ENCODE measurements at regions not wholly inside any gene's neighbourhood (a gene's known extent, or its start where the extent isn't known, plus 50 kb on each side); places are given as distances from the start of the nearest gene placed in this dataset.

GRCh38 chr21:41074396-41075184 lies 93.4 kb upstream of the BACE2 start:
- no peak for DNase-seq (ENCODE audit: low read depth in 1 of 2, low spot score in 1 of 2)

- DNase-seq (ENCODE audit: low read depth in 1 of 2, low spot score in 1 of 2) = no peak
These were observed 92.3 kb upstream of the BACE2 start for GRCh38 chr21:41075656-41076055.

GRCh38 chr21:41076064-41076463 lies 91.9 kb upstream of the BACE2 start:
- no peak for DNase-seq (ENCODE audit: low read depth in 1 of 2, low spot score in 1 of 2)

- DNase-seq (ENCODE audit: low read depth in 1 of 2, low spot score in 1 of 2) = no peak
These were observed 88.8 kb upstream of the BACE2 start for GRCh38 chr21:41079159-41079558.

GRCh38 chr21:41080485-41081121 lies 87.4 kb upstream of the BACE2 start:
- DNase-seq (ENCODE audit: low read depth in 1 of 2, low spot score in 1 of 2) = no peak

- DNase-seq (ENCODE audit: low read depth in 1 of 2, low spot score in 1 of 2) = no peak
These were observed 81.4 kb upstream of the BACE2 start for GRCh38 chr21:41086569-41086968.

GRCh38 chr21:41090981-41091380 lies 77.0 kb upstream of the BACE2 start:
- DNase-seq (ENCODE audit: low read depth in 1 of 2, low spot score in 1 of 2) = no peak

GRCh38 chr21:41091616-41092015 lies 76.3 kb upstream of the BACE2 start:
- DNase-seq (ENCODE audit: low read depth in 1 of 2, low spot score in 1 of 2) = no peak

GRCh38 chr21:41092312-41092711 lies 75.6 kb upstream of the BACE2 start:
- DNase-seq (ENCODE audit: low read depth in 1 of 2, low spot score in 1 of 2) = no peak

- no peak for DNase-seq (ENCODE audit: low read depth in 1 of 2, low spot score in 1 of 2)
These were observed 72.0 kb upstream of the BACE2 start for GRCh38 chr21:41095983-41096382.

GRCh38 chr21:41098076-41098475 lies 69.9 kb upstream of the BACE2 start:
- no peak for DNase-seq (ENCODE audit: low read depth in 1 of 2, low spot score in 1 of 2)

GRCh38 chr21:41098481-41099042 lies 69.4 kb upstream of the BACE2 start:
- no peak for DNase-seq (ENCODE audit: low read depth in 1 of 2, low spot score in 1 of 2)

- DNase-seq (ENCODE audit: low read depth in 1 of 2, low spot score in 1 of 2) = no peak
These were observed 67.0 kb upstream of the BACE2 start for GRCh38 chr21:41100826-41101550.

- DNase-seq (ENCODE audit: low read depth in 1 of 2, low spot score in 1 of 2) = no peak
These were observed 65.7 kb upstream of the BACE2 start for GRCh38 chr21:41102281-41102680.

- no peak for DNase-seq (ENCODE audit: low read depth in 1 of 2, low spot score in 1 of 2)
These were observed 60.4 kb upstream of the BACE2 start for GRCh38 chr21:41107602-41108001.

- DNase-seq (ENCODE audit: low read depth in 1 of 2, low spot score in 1 of 2) = no peak
These were observed 59.0 kb upstream of the BACE2 start for GRCh38 chr21:41108668-41109585.

- DNase-seq (ENCODE audit: low read depth in 1 of 2, low spot score in 1 of 2) = no peak
These were observed 57.8 kb upstream of the BACE2 start for GRCh38 chr21:41110161-41110560.

GRCh38 chr21:41110664-41111063 lies 57.3 kb upstream of the BACE2 start:
- DNase-seq (ENCODE audit: low read depth in 1 of 2, low spot score in 1 of 2) = no peak

- no peak for DNase-seq (ENCODE audit: low read depth in 1 of 2, low spot score in 1 of 2)
These were observed 56.3 kb upstream of the BACE2 start for GRCh38 chr21:41111681-41112080.

- no peak for DNase-seq (ENCODE audit: low read depth in 1 of 2, low spot score in 1 of 2)
These were observed 54.9 kb upstream of the BACE2 start for GRCh38 chr21:41112740-41113692.
